GM12891 (cell line): ENCODE measurements at regions not wholly inside any gene's neighbourhood (a gene's known extent, or its start where the extent isn't known, plus 50 kb on each side); places are given as distances from the start of the nearest gene placed in this dataset.

Source experiments
- POLR2A ChIP-seq: IDR thresholded peaks from 2 replicates; pipeline ENCODE4 v1.6.1; 2011; ENCODE audit warnings: low read depth, low read length, control low read depth
- POLR2AphosphoS5 ChIP-seq: IDR thresholded peaks from 2 replicates; pipeline ENCODE4 v1.6.1; 2011; ENCODE audit warnings: low read depth, low read length, control low read depth

- TF ChIP-seq POLR2A (no peak), POLR2AphosphoS5 (no peak)
These were observed 347.2 kb upstream of the TPK1 start for GRCh38 chr7:145183069-145183468.
